ENCODE measurements at regions not wholly inside any gene's neighbourhood (a gene's known extent, or its start where the extent isn't known, plus 50 kb on each side); places are given as distances from the start of the nearest gene placed in this dataset.

DNA sequence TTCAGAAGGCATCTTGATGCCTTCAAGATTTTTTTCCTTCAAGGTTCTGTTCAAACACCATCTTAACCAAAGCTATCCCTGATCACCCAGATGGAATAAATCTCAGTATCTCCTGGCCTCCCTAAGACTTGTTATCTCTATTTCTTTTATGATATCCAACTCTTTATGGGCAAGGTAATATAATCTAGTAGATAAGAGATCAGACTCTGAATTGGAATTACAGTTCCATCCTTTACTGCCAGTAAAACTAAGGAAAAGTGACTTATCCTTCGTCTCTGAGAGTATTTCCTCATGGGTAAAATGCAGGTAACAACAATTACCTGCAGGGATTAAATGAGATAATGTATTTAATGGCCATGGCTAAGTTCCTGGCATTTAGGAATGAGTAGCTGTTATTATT lies 445.0 kb upstream of the DAB1 start:
- Histone ChIP-seq H3K9me3 (replicated peaks in 1 of 2; ENCODE audit: control insufficient read depth in 1 of 2, insufficient read depth in 1 of 2, low read length in 2 of 2) (no peaks in the 10 kb centered on the region), H3K4me1 (ENCODE audit: control insufficient read depth in 1 of 2, insufficient read depth in 2 of 2, low read length in 2 of 2) (no peaks in the 10 kb centered on the region), H3K36me3 (replicated peaks in 1 of 2; ENCODE audit: control insufficient read depth in 1 of 2, insufficient read depth in 2 of 2, low read length in 2 of 2) (no peaks in the 10 kb centered on the region), H3K9ac (ENCODE audit: insufficient read depth, low read length, poor library complexity, severe bottlenecking) (no peak overlapping the region), H2AFZ (ENCODE audit: insufficient read depth, low read depth, low read length, poor library complexity, severe bottlenecking) (no peak overlapping the region), H4K20me1 (ENCODE audit: insufficient read depth, low read length) (no peaks in the 10 kb centered on the region), H3K27me3 (ENCODE audit: control insufficient read depth in 2 of 2, insufficient read depth in 2 of 2, low read length in 2 of 2) (no peaks in the 10 kb centered on the region), H3K4me3 (replicated peaks in 1 of 3; ENCODE audit: low read depth in 2 of 3, low read length in 3 of 3) (no peak overlapping the region), H3K27ac (ENCODE audit: low read depth in 1 of 2, low read length in 2 of 2) (no peak overlapping the region), H3K79me2 (ENCODE audit: insufficient read depth, low read length) (no peaks in the 10 kb centered on the region), H3K4me2 (replicated peaks; ENCODE audit: extremely low read depth, low read length, poor library complexity, severe bottlenecking) (no peak overlapping the region)
- DNase-seq, result no peak
- no peak overlapping the region for H3K27ac Mint-ChIP-seq
- H3K9me3 Mint-ChIP-seq, result peaks cover 0 to 6% (median 0%) of the 10 kb centered on the region in 7 donors
- TF ChIP-seq, protein P1, sequence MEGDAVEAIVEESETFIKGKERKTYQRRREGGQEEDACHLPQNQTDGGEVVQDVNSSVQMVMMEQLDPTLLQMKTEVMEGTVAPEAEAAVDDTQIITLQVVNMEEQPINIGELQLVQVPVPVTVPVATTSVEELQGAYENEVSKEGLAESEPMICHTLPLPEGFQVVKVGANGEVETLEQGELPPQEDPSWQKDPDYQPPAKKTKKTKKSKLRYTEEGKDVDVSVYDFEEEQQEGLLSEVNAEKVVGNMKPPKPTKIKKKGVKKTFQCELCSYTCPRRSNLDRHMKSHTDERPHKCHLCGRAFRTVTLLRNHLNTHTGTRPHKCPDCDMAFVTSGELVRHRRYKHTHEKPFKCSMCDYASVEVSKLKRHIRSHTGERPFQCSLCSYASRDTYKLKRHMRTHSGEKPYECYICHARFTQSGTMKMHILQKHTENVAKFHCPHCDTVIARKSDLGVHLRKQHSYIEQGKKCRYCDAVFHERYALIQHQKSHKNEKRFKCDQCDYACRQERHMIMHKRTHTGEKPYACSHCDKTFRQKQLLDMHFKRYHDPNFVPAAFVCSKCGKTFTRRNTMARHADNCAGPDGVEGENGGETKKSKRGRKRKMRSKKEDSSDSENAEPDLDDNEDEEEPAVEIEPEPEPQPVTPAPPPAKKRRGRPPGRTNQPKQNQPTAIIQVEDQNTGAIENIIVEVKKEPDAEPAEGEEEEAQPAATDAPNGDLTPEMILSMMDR (IDR thresholded peaks at IDR 0.05), result no peak
- no peaks in the 10 kb centered on the region for H3K36me3 Mint-ChIP-seq
- no CpG with 5 or more reads among the region's 1 CpG for WGBS (ENCODE audit: insufficient coverage)
- H3K4me1 Mint-ChIP-seq, result no peaks in the 10 kb centered on the region
- H3K4me3 Mint-ChIP-seq, result no peak overlapping the region
- intact Hi-C loops (cut with micrococcal nuclease), result no loop called here
- H3K27me3 Mint-ChIP-seq (ENCODE audit: low read depth in 3 of 3), result peaks cover 0 to 1% (median 1%) of the 10 kb centered on the region in 3 donors

DNA sequence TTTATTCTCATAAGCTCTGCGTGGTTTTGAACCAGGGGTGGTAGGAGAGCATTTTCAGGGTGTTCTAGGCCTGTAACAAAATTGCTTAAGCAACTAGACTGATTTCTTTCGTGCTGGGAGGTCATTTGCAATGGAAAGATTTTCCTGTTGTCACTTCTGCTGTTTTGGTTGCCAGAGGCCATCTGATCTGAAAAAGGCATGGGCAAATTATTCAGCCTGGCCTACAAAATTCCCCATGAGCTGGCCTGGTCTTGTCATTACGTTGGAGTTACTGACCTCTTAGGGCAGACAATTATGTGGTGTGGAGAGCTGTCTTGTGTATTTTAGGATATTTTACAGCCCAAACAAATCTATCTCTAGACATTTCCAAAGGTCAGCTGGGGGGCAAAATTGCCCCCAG lies 444.4 kb upstream of the DAB1 start:
- no peak overlapping the region for H2AFZ ChIP-seq (ENCODE audit: insufficient read depth, low read depth, low read length, poor library complexity, severe bottlenecking)
- no peaks in the 10 kb centered on the region for H3K36me3 Mint-ChIP-seq
- no peaks in the 10 kb centered on the region for H3K79me2 ChIP-seq (ENCODE audit: insufficient read depth, low read length)
- peaks cover 0 to 1% (median 1%) of the 10 kb centered on the region in 3 donors for H3K27me3 Mint-ChIP-seq (ENCODE audit: low read depth in 3 of 3)
- DNase-seq, result no peak
- peaks cover 0 to 8% (median 0%) of the 10 kb centered on the region in 7 donors for H3K9me3 Mint-ChIP-seq
- no peaks in the 10 kb centered on the region for H4K20me1 ChIP-seq (ENCODE audit: insufficient read depth, low read length)
- intact Hi-C loops (cut with micrococcal nuclease), result no loop called here
- H3K9ac ChIP-seq (ENCODE audit: insufficient read depth, low read length, poor library complexity, severe bottlenecking), result no peak overlapping the region
- 61% methylated on average over 2 of the region's 3 CpGs for WGBS (ENCODE audit: insufficient coverage)
- H3K27ac Mint-ChIP-seq, result no peak overlapping the region
- H3K4me1 ChIP-seq (ENCODE audit: control insufficient read depth in 1 of 2, insufficient read depth in 2 of 2, low read length in 2 of 2), result no peaks in the 10 kb centered on the region
- TF ChIP-seq, protein P1 (IDR thresholded peaks at IDR 0.05), result no peak
- no peaks in the 10 kb centered on the region for H3K9me3 ChIP-seq (replicated peaks in 1 of 2; ENCODE audit: control insufficient read depth in 1 of 2, insufficient read depth in 1 of 2, low read length in 2 of 2)
- no peaks in the 10 kb centered on the region for H3K27me3 ChIP-seq (ENCODE audit: control insufficient read depth in 2 of 2, insufficient read depth in 2 of 2, low read length in 2 of 2)
- H3K36me3 ChIP-seq (replicated peaks in 1 of 2; ENCODE audit: control insufficient read depth in 1 of 2, insufficient read depth in 2 of 2, low read length in 2 of 2), result no peaks in the 10 kb centered on the region
- no peak overlapping the region for H3K4me3 Mint-ChIP-seq
- H3K4me3 ChIP-seq (replicated peaks in 1 of 3; ENCODE audit: low read depth in 2 of 3, low read length in 3 of 3), result no peak overlapping the region
- no peak overlapping the region for H3K27ac ChIP-seq (ENCODE audit: low read depth in 1 of 2, low read length in 2 of 2)
- H3K4me1 Mint-ChIP-seq, result no peaks in the 10 kb centered on the region
- no peak overlapping the region for H3K4me2 ChIP-seq (replicated peaks; ENCODE audit: extremely low read depth, low read length, poor library complexity, severe bottlenecking)
